Rectal smooth muscle tissue (tissue), 1 donor: ENCODE measurements at regions not wholly inside any gene's neighbourhood (a gene's known extent, or its start where the extent isn't known, plus 50 kb on each side); places are given as distances from the start of the nearest gene placed in this dataset.

Source experiments
- H3K27ac ChIP-seq: one replicate; pipeline ENCODE4 v1.7.0; 2013; ENCODE audit warnings: low read depth, low read length, inconsistent platforms
- H3K27me3 ChIP-seq: one replicate; pipeline ENCODE4 v1.7.0; 2013; ENCODE audit warnings: low read length; ENCODE audit not compliant: control insufficient read depth, insufficient read depth
- H3K36me3 ChIP-seq: one replicate; pipeline ENCODE4 v1.7.0; 2013; ENCODE audit warnings: low read length; ENCODE audit not compliant: control insufficient read depth, insufficient read depth
- H3K4me1 ChIP-seq: one replicate; pipeline ENCODE4 v1.7.0; 2013; ENCODE audit warnings: low read length; ENCODE audit not compliant: control insufficient read depth, insufficient read depth
- H3K4me3 ChIP-seq: one replicate; pipeline ENCODE4 v1.7.0; 2013; ENCODE audit warnings: low read length
- H3K9ac ChIP-seq: one replicate; pipeline ENCODE4 v1.7.0; 2013; ENCODE audit warnings: low read length

GRCh38 chr13:111901267-111901915, 165.6 kb upstream of the SOX1 start:
- Histone ChIP-seq H3K4me1 (no peaks in the 10 kb centered on the region), H3K36me3 (no peaks in the 10 kb centered on the region), H3K27ac (no peak overlapping the region), H3K27me3 (no peaks in the 10 kb centered on the region), H3K4me3 (no peak overlapping the region), H3K9ac (no peak overlapping the region)

DNA sequence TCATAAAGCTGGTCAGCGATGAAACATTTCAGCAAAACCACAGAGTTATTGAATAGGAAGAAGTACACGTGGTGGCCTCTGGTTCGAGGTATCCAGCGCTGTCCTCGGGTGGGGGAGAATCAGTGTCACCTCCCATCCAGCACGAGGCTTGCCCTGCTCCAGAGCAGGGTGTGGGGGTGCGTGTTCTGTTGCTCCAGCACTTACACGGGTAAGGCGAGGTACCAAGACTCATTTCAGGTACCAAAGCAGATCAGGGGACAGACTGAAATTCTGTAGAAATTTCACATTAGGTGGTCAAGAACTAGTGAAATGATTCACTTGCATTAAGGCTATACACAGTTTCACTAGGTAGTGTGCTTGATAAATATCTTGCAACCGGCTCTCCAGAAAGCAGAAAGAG, 164.2 kb upstream of the SOX1 start:
- H3K4me1 ChIP-seq, result no peaks in the 10 kb centered on the region
- H3K36me3 ChIP-seq, result no peaks in the 10 kb centered on the region
- H3K4me3 ChIP-seq, result no peak overlapping the region
- H3K27ac ChIP-seq, result no peak overlapping the region
- H3K27me3 ChIP-seq, result no peaks in the 10 kb centered on the region
- no peak overlapping the region for H3K9ac ChIP-seq

DNA sequence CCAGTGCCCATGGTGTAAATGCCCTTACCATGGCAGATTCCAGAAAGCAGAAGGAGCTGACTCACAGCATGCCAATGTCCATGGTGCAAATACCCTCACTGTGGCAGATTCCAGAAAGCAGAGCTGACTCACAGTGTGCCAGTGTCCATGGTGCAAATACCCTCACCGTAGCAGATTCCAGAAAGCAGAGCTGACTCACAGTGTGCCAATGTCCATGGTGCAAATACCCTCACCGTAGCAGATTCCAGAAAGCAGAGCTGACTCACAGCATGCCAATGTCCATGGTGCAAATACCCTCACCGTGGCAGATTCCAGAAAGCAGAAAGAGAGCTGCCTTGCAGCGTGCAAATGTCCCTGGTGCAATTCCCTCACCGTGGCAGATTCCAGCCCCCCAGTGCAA, 163.8 kb upstream of the SOX1 start:
- Histone ChIP-seq H3K27ac (no peak overlapping the region), H3K4me3 (no peak overlapping the region), H3K9ac (no peak overlapping the region), H3K36me3 (no peaks in the 10 kb centered on the region), H3K27me3 (no peaks in the 10 kb centered on the region), H3K4me1 (no peaks in the 10 kb centered on the region)

DNA sequence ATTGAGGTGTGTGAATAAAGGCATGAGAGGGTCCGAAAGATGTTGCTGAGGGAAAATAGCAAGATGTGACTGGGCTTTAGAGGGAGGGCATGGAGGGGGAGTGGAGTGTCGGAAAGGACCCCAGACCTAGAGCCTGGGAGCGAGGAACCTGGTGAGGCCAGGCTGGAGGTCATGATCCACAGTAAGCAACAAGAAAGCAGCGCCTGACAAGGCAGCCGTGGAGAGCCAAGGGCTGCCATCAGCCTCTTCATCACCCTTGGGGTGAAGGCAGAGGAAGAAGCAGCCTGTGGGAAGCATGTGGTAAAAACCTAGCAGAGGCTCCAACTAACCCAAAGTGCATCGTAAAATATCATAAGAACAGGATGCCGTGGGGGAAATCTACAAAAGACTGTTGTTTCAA, 162.8 kb upstream of the SOX1 start:
- H3K4me3 ChIP-seq, result no peak overlapping the region
- no peaks in the 10 kb centered on the region for H3K36me3 ChIP-seq
- H3K9ac ChIP-seq, result no peak overlapping the region
- H3K27me3 ChIP-seq, result no peaks in the 10 kb centered on the region
- no peak overlapping the region for H3K27ac ChIP-seq
- H3K4me1 ChIP-seq, result no peaks in the 10 kb centered on the region

DNA sequence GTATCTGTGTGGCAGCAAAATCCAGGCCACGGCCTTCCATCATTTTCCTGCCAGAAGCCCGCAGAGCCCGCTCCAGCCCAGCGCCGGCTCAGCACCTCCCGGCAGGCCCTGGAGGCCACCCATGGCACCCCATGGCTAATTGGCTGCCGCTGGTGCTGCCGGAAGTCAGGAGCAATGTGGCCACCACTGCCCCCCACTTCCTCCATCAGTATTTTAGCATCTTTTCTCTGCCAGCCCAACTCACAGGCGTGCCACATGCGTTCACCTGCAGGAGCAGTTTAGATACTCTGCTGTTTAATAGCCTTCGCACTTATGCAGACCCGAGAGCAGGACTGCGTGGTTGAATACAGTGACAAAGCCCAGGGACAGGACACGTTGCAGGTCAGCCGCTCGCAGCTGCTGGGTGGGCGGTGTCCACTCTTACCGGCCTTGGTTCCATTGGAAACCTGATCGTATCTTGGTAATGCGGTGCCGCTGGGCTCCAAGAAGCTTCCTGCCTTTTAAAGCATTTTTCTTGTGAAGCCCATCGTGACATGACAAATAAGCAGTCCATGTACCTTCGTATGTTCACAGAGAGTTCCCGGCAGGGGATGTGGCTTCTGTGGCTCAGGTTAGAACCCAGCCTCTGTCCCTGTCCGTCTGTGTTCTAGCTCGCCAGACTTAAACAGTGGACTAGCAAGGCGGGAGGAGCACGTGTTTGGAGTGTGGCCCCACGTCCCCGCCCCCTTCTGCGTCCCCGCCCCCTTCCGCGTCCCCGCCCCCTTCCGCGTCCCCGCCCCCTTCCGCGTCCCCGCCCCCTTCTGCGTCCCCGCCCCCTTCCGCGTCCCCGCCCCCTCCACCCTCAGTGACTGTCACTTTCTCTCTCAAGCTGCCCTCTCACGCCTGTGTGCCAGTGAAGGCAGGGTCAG, 162.0 kb upstream of the SOX1 start:
- Histone ChIP-seq H3K36me3 (no peaks in the 10 kb centered on the region), H3K9ac (no peak overlapping the region), H3K4me3 (no peak overlapping the region), H3K4me1 (no peaks in the 10 kb centered on the region), H3K27ac (no peak overlapping the region), H3K27me3 (no peaks in the 10 kb centered on the region)

DNA sequence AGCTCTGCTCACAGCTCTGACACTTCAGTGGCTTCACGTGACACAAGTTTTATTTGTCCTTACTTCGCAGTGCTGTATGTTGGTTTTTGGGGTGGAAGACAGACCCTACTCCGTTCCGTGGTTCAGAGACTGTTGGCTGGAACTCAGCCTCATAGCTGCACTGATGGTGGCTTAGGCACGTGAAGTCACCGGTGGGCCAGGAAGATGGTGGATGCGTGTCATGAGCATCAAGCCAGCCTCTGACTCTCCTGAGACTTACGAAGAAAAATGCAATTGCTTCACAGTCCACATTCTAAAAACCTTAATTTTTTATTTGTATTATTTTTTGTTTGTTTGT, 161.4 kb upstream of the SOX1 start:
- Histone ChIP-seq H3K36me3 (no peaks in the 10 kb centered on the region), H3K27me3 (no peaks in the 10 kb centered on the region), H3K4me3 (no peak overlapping the region), H3K9ac (no peak overlapping the region), H3K27ac (no peak overlapping the region), H3K4me1 (no peaks in the 10 kb centered on the region)

DNA sequence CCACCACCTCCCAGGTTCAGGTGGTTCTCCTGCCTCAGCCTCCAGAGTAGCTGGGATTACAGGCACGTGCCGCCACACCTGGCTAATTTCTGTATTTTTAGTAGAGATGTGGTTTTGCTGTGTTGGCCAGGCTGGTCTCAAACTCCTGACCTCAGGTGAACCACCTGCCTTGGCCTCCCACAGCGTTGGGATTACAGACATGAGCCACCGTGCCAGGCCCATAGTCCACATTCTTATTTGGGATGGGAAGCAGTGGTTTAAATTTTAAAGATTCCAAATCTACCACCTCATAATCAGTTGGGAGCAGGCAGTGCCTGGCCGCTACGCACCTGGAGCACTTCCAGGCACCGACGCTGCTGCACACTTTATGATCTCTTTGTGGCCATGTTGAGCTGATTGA, 160.6 kb upstream of the SOX1 start:
- Histone ChIP-seq H3K9ac (no peak overlapping the region), H3K4me3 (no peak overlapping the region), H3K4me1 (no peaks in the 10 kb centered on the region), H3K36me3 (no peaks in the 10 kb centered on the region), H3K27ac (no peak overlapping the region), H3K27me3 (no peaks in the 10 kb centered on the region)

DNA sequence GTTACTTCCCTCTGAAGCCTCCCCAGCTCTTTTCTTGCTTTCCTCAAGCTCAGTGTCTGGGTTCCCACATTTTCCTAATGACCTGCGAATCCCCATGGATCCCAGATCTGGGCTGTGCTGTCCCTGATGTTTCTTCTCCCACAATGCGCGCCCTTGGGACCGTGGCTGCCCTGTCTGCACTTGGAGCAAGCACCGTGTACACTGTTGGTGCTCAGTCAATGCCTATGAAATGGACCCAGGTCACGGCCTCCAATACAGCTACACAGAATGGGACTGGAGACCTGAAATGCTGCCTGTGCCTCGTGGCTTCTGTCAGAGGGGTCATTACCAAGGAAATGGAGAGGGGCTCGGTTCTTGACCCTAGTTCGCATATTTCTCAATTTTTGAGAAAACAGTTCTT, 160.1 kb upstream of the SOX1 start:
- H3K4me1 ChIP-seq, result no peaks in the 10 kb centered on the region
- no peaks in the 10 kb centered on the region for H3K27me3 ChIP-seq
- no peak overlapping the region for H3K9ac ChIP-seq
- H3K4me3 ChIP-seq, result no peak overlapping the region
- H3K36me3 ChIP-seq, result no peaks in the 10 kb centered on the region
- no peak overlapping the region for H3K27ac ChIP-seq

- Histone ChIP-seq H3K9ac (no peak overlapping the region), H3K27me3 (no peaks in the 10 kb centered on the region), H3K27ac (no peak overlapping the region), H3K4me3 (no peak overlapping the region), H3K36me3 (no peaks in the 10 kb centered on the region), H3K4me1 (no peaks in the 10 kb centered on the region)
These were observed 159.5 kb upstream of the SOX1 start for GRCh38 chr13:111907341-111907880.

- H3K27ac ChIP-seq, result no peak overlapping the region
- H3K27me3 ChIP-seq, result no peaks in the 10 kb centered on the region
- no peaks in the 10 kb centered on the region for H3K4me1 ChIP-seq
- no peak overlapping the region for H3K4me3 ChIP-seq
- no peak overlapping the region for H3K9ac ChIP-seq
- H3K36me3 ChIP-seq, result no peaks in the 10 kb centered on the region
These were observed 158.6 kb upstream of the SOX1 start for GRCh38 chr13:111908361-111908760.

DNA sequence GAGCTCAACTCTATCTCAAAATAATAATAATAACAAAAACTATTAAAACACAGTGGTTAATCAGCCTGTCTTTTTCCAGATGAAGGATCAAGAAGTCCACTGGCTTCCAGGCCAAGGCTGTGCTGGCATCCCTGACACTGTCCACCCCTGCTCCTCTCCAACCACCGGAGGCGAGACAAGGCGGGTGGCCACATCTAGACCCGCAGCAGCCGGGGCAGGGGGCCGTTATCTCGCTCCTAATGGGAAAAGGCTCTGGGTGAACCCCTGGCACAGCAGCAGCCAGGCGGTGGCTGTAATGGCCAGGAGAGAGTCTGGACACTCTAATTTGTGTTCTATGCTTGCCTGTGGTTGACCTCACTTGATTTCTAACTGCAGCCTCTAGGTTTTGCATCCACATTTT, 158.0 kb upstream of the SOX1 start:
- no peak overlapping the region for H3K9ac ChIP-seq
- H3K36me3 ChIP-seq, result no peaks in the 10 kb centered on the region
- H3K27me3 ChIP-seq, result no peaks in the 10 kb centered on the region
- no peak overlapping the region for H3K4me3 ChIP-seq
- no peak overlapping the region for H3K27ac ChIP-seq
- H3K4me1 ChIP-seq, result no peaks in the 10 kb centered on the region

DNA sequence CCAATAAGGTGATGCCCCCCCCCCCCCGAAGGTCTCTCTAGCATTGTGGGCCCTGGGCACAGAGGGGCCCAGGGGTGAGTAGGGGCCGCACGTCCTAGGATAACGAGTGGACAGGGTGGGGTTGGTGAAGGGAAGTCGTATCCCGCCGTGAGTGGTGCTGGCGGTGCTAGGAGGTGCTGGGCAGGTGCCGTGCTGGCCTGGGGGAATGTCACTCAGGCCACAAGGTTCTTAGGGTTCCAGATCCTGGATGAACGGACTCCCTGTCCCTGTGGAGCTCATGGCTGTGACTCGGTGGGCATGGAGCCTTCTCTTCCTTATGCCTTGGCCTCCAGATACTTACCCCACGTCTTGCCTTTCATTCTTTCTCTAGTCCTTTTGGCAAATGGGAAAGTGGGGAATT, 157.4 kb upstream of the SOX1 start:
- no peak overlapping the region for H3K27ac ChIP-seq

More for the DNA sequence above, 157.4 kb upstream of the SOX1 start:
- no peaks in the 10 kb centered on the region for H3K27me3 ChIP-seq
- H3K9ac ChIP-seq, result no peak overlapping the region
- no peak overlapping the region for H3K4me3 ChIP-seq
- H3K4me1 ChIP-seq, result no peaks in the 10 kb centered on the region
- no peaks in the 10 kb centered on the region for H3K36me3 ChIP-seq
